Heart left ventricle (tissue), 13 donors: ENCODE measurements at regions not wholly inside any gene's neighbourhood (a gene's known extent, or its start where the extent isn't known, plus 50 kb on each side); places are given as distances from the start of the nearest gene placed in this dataset.

ENCODE experiments used
- POLR2A ChIP-seq, 2 donors: fragments of 450-650 bp; IDR thresholded peaks; one replicate each; pipeline ENCODE4 v1.6.1; 2017; ENCODE audit warnings: antibody characterized with exemption in 2 of 2, mild to moderate bottlenecking in 2 of 2, moderate library complexity in 2 of 2
- TF ChIP-seq, protein P1 (sequence below), 12 donors: fragments of 200-600 bp; sonication (generic) in 4 of 12; IDR thresholded peaks; one replicate each; pipeline versions ENCODE4 v1.5.0 to v1.8.0; 2018 to 2022; ENCODE audit warnings: antibody characterized with exemption in 12 of 12, mild to moderate bottlenecking in 5 of 12
- donor health status: ischemic (EF 13 %, LVEDD 7.1; RV severe dilation, severe dysfunction).
- donor health status: DM: no; HTN: yes; CAD: no.
- donor health status: DM: no; HTN: no; CAD: no.
- donor health status: ischemic (EF 25% LVEDD 6.9; RV normal size, moderate dysfunction).
- donor health status: ischemic (EF 25% LVEDD 5.7; RV mildly dilated, moderate dysfunction).
- donor health status: ischemic (EF 35%, LVEDD 5.7; RV mildly dilated, moderate dysfunction).
- donor health status: nonischemic (EF 11% LVEDD 7.7; RV severe dilation, severe dysfunction).
- donor health status: DM: yes; HTN: yes; CAD: no.
- donor health status: PGD.
- donor health status: ischemic (EF 29% LVEDD 5.4; RV normal size, mild dysfunction).
- donor health status: nonischemic (EF 23%, LVEDD 6.1; RV moderate dilation, normal function).

DNA sequence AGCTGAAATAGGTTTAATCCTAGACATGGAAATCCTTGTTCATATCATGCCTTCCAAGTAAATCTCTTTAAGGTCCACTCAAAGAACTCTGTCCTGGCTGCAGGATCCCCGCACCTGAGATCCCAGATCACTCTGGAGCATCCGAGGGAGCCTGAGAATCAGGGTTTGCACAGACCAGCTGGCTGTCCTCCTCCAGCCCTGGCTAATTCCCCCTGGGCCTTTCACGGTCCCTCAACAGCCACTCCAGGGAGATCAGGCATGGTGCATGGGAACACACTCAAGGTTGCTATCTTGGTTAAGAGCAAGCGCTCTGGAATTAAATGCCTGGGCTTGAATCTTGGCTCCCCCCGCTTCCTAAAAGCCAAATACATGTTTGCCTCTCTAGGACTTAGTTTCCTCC, 130.8 kb downstream of the IRS2 start:
- TF ChIP-seq, protein P1, sequence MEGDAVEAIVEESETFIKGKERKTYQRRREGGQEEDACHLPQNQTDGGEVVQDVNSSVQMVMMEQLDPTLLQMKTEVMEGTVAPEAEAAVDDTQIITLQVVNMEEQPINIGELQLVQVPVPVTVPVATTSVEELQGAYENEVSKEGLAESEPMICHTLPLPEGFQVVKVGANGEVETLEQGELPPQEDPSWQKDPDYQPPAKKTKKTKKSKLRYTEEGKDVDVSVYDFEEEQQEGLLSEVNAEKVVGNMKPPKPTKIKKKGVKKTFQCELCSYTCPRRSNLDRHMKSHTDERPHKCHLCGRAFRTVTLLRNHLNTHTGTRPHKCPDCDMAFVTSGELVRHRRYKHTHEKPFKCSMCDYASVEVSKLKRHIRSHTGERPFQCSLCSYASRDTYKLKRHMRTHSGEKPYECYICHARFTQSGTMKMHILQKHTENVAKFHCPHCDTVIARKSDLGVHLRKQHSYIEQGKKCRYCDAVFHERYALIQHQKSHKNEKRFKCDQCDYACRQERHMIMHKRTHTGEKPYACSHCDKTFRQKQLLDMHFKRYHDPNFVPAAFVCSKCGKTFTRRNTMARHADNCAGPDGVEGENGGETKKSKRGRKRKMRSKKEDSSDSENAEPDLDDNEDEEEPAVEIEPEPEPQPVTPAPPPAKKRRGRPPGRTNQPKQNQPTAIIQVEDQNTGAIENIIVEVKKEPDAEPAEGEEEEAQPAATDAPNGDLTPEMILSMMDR (IDR thresholded peaks at IDR 0.05): no peak
- no peak for TF ChIP-seq POLR2A (IDR thresholded peaks at IDR 0.05)
